Heart left ventricle (tissue), 13 donors: ENCODE measurements at regions not wholly inside any gene's neighbourhood (a gene's known extent, or its start where the extent isn't known, plus 50 kb on each side); places are given as distances from the start of the nearest gene placed in this dataset.
A peak's percentile ranks its signal among the peaks of the same experiment; 100 is the strongest.

Experiments used
- CTCF ChIP-seq, 12 donors: fragments of 200-600 bp; sonication (generic) in 4 of 12; IDR thresholded peaks; one replicate each; pipeline versions ENCODE4 v1.5.0 to v1.8.0; 2018 to 2022; ENCODE audit warnings: antibody characterized with exemption in 12 of 12, mild to moderate bottlenecking in 5 of 12
- POLR2A ChIP-seq, 2 donors: fragments of 450-650 bp; IDR thresholded peaks; one replicate each; pipeline ENCODE4 v1.6.1; 2017; ENCODE audit warnings: antibody characterized with exemption in 2 of 2, mild to moderate bottlenecking in 2 of 2, moderate library complexity in 2 of 2
- donor health status: ischemic (EF 13 %, LVEDD 7.1; RV severe dilation, severe dysfunction).
- donor health status: DM: no; HTN: yes; CAD: no.
- donor health status: DM: no; HTN: no; CAD: no.
- donor health status: ischemic (EF 25% LVEDD 6.9; RV normal size, moderate dysfunction).
- donor health status: ischemic (EF 25% LVEDD 5.7; RV mildly dilated, moderate dysfunction).
- donor health status: ischemic (EF 35%, LVEDD 5.7; RV mildly dilated, moderate dysfunction).
- donor health status: nonischemic (EF 11% LVEDD 7.7; RV severe dilation, severe dysfunction).
- donor health status: DM: yes; HTN: yes; CAD: no.
- donor health status: PGD.
- donor health status: ischemic (EF 29% LVEDD 5.4; RV normal size, mild dysfunction).
- donor health status: nonischemic (EF 23%, LVEDD 6.1; RV moderate dilation, normal function).

- TF ChIP-seq CTCF (IDR thresholded peaks at IDR 0.05), result peak; percentile 16 to 64 (median 46)
- TF ChIP-seq POLR2A (IDR thresholded peaks at IDR 0.05), result no peak
These were observed 792.3 kb upstream of the ADAMTS5 start for GRCh38 chr21:27759091-27759659.
